Neuron (in vitro differentiated cells): ENCODE measurements at regions not wholly inside any gene's neighbourhood (a gene's known extent, or its start where the extent isn't known, plus 50 kb on each side); places are given as distances from the start of the nearest gene placed in this dataset.

Experiments used
- H2AFZ ChIP-seq: one replicate; pipeline ENCODE4 v1.6.1; 2013; ENCODE audit warnings: low read depth, mild to moderate bottlenecking, inconsistent platforms, low read length, moderate library complexity
- H3K27me3 ChIP-seq: one replicate; pipeline ENCODE4 v1.6.1; 2013; ENCODE audit warnings: low read length; ENCODE audit not compliant: insufficient read depth
- H3K36me3 ChIP-seq: one replicate; pipeline ENCODE4 v1.6.1; 2013; ENCODE audit warnings: low read length; ENCODE audit not compliant: insufficient read depth
- H3K4me1 ChIP-seq: one replicate; pipeline ENCODE4 v1.6.1; 2013; ENCODE audit warnings: low read length; ENCODE audit not compliant: insufficient read depth
- H3K4me3 ChIP-seq: 2 replicates; pipeline ENCODE4 v1.5.1; 2013; ENCODE audit warnings: mild to moderate bottlenecking, low read length, moderate library complexity
- H3K9me3 ChIP-seq: one replicate; pipeline ENCODE4 v1.6.1; 2013; ENCODE audit warnings: low read length

DNA sequence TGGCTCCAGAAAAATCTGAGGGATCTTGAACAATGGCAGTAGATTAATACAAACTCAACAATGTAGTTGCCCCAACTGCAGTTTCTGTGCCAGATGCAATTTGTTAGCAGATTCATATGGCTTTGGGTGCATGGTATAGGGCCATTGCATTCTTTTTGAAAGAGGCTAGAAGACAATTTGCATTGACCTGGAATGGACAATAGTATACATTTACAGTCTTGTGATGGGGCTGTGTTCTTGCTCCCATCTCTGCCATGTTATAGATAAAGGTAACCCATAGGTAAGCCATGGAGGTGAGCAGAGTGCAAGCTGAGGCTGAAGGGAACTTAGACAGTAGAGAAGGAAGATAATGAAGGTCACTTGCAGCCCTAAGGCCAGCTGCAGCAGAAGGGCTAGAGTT lies 50.1 kb upstream of the DIO3 start:
- Histone ChIP-seq H2AFZ (no peak overlapping the region), H3K9me3 (peaks cover 2% of the 10 kb centered on the region), H3K4me3 (no peak overlapping the region), H3K27me3 (peaks cover 7% of the 10 kb centered on the region), H3K36me3 (no peaks in the 10 kb centered on the region), H3K4me1 (no peaks in the 10 kb centered on the region)
